GM23338 (cell line): ENCODE measurements at regions not wholly inside any gene's neighbourhood (a gene's known extent, or its start where the extent isn't known, plus 50 kb on each side); places are given as distances from the start of the nearest gene placed in this dataset.

Source experiments
- ATAC-seq: fragments of 200-7000 bp; cut with Tn5 transposase; 3 replicates; pipeline ENCODE4 v1.9.1; 2020
- DNase-seq: peaks from one replicate; pipeline ENCODE4 v3.0.0-alpha.2; 2015; ENCODE audit warnings: low spot score
- H2AFZ ChIP-seq: fragments of 200-600 bp; sonication (generic); 2 replicates; pipeline ENCODE4 v1.8.0; 2016; ENCODE audit warnings: antibody characterized with exemption, mild to moderate bottlenecking, moderate library complexity
- H3F3A ChIP-seq: fragments of 200-600 bp; sonication (generic); replicated peaks from 2 replicates; pipeline ENCODE4 v1.8.0; 2017; ENCODE audit warnings: antibody characterized with exemption, mixed run types, low read depth
- H3K27ac ChIP-seq: fragments of 200-600 bp; sonication (generic); 2 replicates; pipeline ENCODE4 v1.6.1; 2016; ENCODE audit warnings: low read depth
- H3K27me3 ChIP-seq: fragments of 200-600 bp; sonication (generic); 2 replicates; pipeline ENCODE4 v1.8.0; 2016; ENCODE audit warnings: mild to moderate bottlenecking, mixed run types, moderate library complexity; ENCODE audit not compliant: insufficient read depth
- H3K36me3 ChIP-seq: fragments of 200-600 bp; sonication (generic); 2 replicates; pipeline ENCODE4 v1.8.0; 2016; ENCODE audit warnings: mild to moderate bottlenecking; ENCODE audit not compliant: insufficient read depth
- H3K4me1 ChIP-seq: fragments of 200-600 bp; sonication (generic); 2 replicates; pipeline ENCODE4 v1.8.0; 2016; ENCODE audit warnings: mild to moderate bottlenecking, moderate library complexity; ENCODE audit not compliant: insufficient read depth
- H3K4me2 ChIP-seq: fragments of 200-600 bp; sonication (generic); 2 replicates; pipeline ENCODE4 v1.7.1; 2017; ENCODE audit warnings: mixed run types
- H3K4me3 ChIP-seq: fragments of 200-600 bp; sonication (generic); 2 replicates; pipeline ENCODE4 v1.6.1; 2016; ENCODE audit warnings: mixed run types
- H3K79me2 ChIP-seq: fragments of 200-600 bp; sonication (generic); replicated peaks from 2 replicates; pipeline ENCODE4 v1.8.0; 2017; ENCODE audit warnings: mild to moderate bottlenecking; ENCODE audit not compliant: insufficient read depth
- H3K9me2 ChIP-seq: fragments of 200-600 bp; sonication (generic); 2 replicates; pipeline ENCODE4 v1.8.0; 2017; ENCODE audit not compliant: insufficient read depth
- H4K20me1 ChIP-seq: fragments of 200-600 bp; sonication (generic); replicated peaks from 2 replicates; pipeline ENCODE4 v1.8.0; 2017; ENCODE audit warnings: mild to moderate bottlenecking; ENCODE audit not compliant: insufficient read depth
- H3K27ac Mint-ChIP-seq: 2 replicates; pipeline ENCODE4 v1.8.0; 2020; ENCODE audit warnings: inconsistent platforms, mild to moderate bottlenecking, moderate library complexity, mixed read lengths
- H3K27me3 Mint-ChIP-seq: 3 replicates; pipeline ENCODE4 v1.8.0; 2022; ENCODE audit warnings: low read depth, mild to moderate bottlenecking, moderate library complexity, mixed read lengths, inconsistent platforms; ENCODE audit not compliant: insufficient read depth, poor library complexity
- H3K36me3 Mint-ChIP-seq: 3 replicates; pipeline ENCODE4 v1.8.0; 2021; ENCODE audit warnings: low read depth, mild to moderate bottlenecking, inconsistent platforms, moderate library complexity, mixed read lengths
- H3K4me1 Mint-ChIP-seq: 3 replicates; pipeline ENCODE4 v1.8.0; 2020; ENCODE audit warnings: mild to moderate bottlenecking, inconsistent platforms, mixed read lengths
- H3K4me3 Mint-ChIP-seq: 3 replicates; pipeline ENCODE4 v1.8.0; 2021; ENCODE audit warnings: moderate library complexity, mild to moderate bottlenecking, inconsistent platforms, mixed read lengths
- H3K9me3 Mint-ChIP-seq: 3 replicates; pipeline ENCODE4 v1.8.0; 2020; ENCODE audit warnings: moderate library complexity, mild to moderate bottlenecking, inconsistent platforms, mixed read lengths
- CREB1 ChIP-seq: fragments of 250-450 bp; sonication (Bioruptor Pico); IDR thresholded peaks from 2 replicates; pipeline ENCODE4 v1.5.0; 2020; ENCODE audit warnings: low read depth, mild to moderate bottlenecking, moderate library complexity
- CTCF ChIP-seq, 2 experiments: fragments of 200-600 bp in 1 of 2; sonication (generic) in 1 of 2; conservative IDR thresholded peaks; 2 replicates each; pipeline versions ENCODE4 v1.5.1 to v1.6.1; 2016 to 2017; ENCODE audit warnings: antibody characterized with exemption in 2 of 2, low read depth in 2 of 2, mild to moderate bottlenecking in 2 of 2, moderate library complexity in 1 of 2
- ETS1 ChIP-seq: IDR thresholded peaks from 2 replicates; pipeline ENCODE4 v1.6.1; 2016; ENCODE audit warnings: antibody characterized with exemption
- EZH2 ChIP-seq: fragments of 200-600 bp; sonication (generic); IDR thresholded peaks from one replicate; pipeline ENCODE4 v1.8.0; 2017; ENCODE audit warnings: antibody characterized with exemption, mild to moderate bottlenecking, low read depth; ENCODE audit not compliant: unreplicated experiment
- EZH2phosphoT487 ChIP-seq: fragments of 200-600 bp; sonication (generic); IDR thresholded peaks from one replicate; pipeline ENCODE4 v1.8.1; 2018; ENCODE audit warnings: antibody characterized with exemption; ENCODE audit not compliant: unreplicated experiment
- JUNB ChIP-seq: IDR thresholded peaks from one replicate; pipeline ENCODE4 v1.6.1; 2016; ENCODE audit warnings: antibody characterized with exemption; ENCODE audit not compliant: unreplicated experiment
- NANOG ChIP-seq: IDR thresholded peaks from 2 replicates; pipeline ENCODE4 v1.6.1; 2016; ENCODE audit warnings: antibody characterized with exemption, borderline replicate concordance
- POLR2AphosphoS5 ChIP-seq: IDR thresholded peaks from 2 replicates; pipeline ENCODE4 v1.6.1; 2016; ENCODE audit warnings: antibody characterized with exemption, low read depth
- REST ChIP-seq: IDR thresholded peaks from one replicate; pipeline ENCODE4 v1.6.1; 2018; ENCODE audit warnings: antibody characterized with exemption; ENCODE audit not compliant: unreplicated experiment
- STAT1 ChIP-seq: IDR thresholded peaks from one replicate; pipeline ENCODE4 v1.6.1; 2016; ENCODE audit warnings: antibody characterized with exemption; ENCODE audit not compliant: unreplicated experiment
- ZNF114 ChIP-seq: fragments of 250-450 bp; sonication (Bioruptor Pico); IDR thresholded peaks from 2 replicates; pipeline ENCODE4 v1.5.0; 2020; ENCODE audit warnings: mild to moderate bottlenecking, moderate library complexity
- ZNF331 ChIP-seq: fragments of 250-450 bp; sonication (Bioruptor Pico); IDR thresholded peaks from 2 replicates; pipeline ENCODE4 v1.5.0; 2020; ENCODE audit warnings: low read depth, mild to moderate bottlenecking, moderate library complexity
- ZNF462 ChIP-seq: fragments of 250-450 bp; sonication (Bioruptor Pico); IDR thresholded peaks from 2 replicates; pipeline ENCODE4 v1.5.0; 2020; ENCODE audit warnings: mild to moderate bottlenecking, moderate library complexity

GRCh38 chr5:99156688-99157087 lies 227.9 kb upstream of the CHD1 start:
- Histone ChIP-seq H3K4me2 (no peak overlapping the region), H3K4me3 (no peak overlapping the region), H3K27ac (no peak overlapping the region), H3F3A (no peaks in the 10 kb centered on the region), H4K20me1 (no peaks in the 10 kb centered on the region), H3K4me1 (no peaks in the 10 kb centered on the region), H3K79me2 (no peaks in the 10 kb centered on the region), H3K36me3 (no peaks in the 10 kb centered on the region), H3K27me3 (no peaks in the 10 kb centered on the region), H2AFZ (no peak overlapping the region), H3K9me2 (no peaks in the 10 kb centered on the region)
- no peak for TF ChIP-seq EZH2
- no peak for TF ChIP-seq JUNB
- TF ChIP-seq EZH2phosphoT487 = no peak
- TF ChIP-seq ZNF114 (CRISPR knock-in tag) = no peak
- TF ChIP-seq CREB1 (CRISPR knock-in tag) = no peak
- no peak for TF ChIP-seq ZNF462 (CRISPR knock-in tag)
- TF ChIP-seq NANOG = no peak
- TF ChIP-seq CTCF (conservative IDR thresholded peaks at IDR 0.05; ENCODE audit: low read depth in 2 of 2) = no peak
- TF ChIP-seq ZNF331 (CRISPR knock-in tag) = no peak
- TF ChIP-seq POLR2AphosphoS5 = no peak
- TF ChIP-seq STAT1 = no peak
- TF ChIP-seq REST = no peak
- TF ChIP-seq ETS1 = no peak
- ATAC-seq = no peak
- Mint-ChIP-seq H3K4me3 (no peak overlapping the region), H3K9me3 (no peaks in the 10 kb centered on the region), H3K27ac (no peak overlapping the region), H3K27me3 (no peaks in the 10 kb centered on the region), H3K4me1 (no peaks in the 10 kb centered on the region), H3K36me3 (no peaks in the 10 kb centered on the region)
- DNase-seq = no peak
